GM21723 (cell line): ENCODE measurements at regions not wholly inside any gene's neighbourhood (a gene's known extent, or its start where the extent isn't known, plus 50 kb on each side); places are given as distances from the start of the nearest gene placed in this dataset.

ENCODE experiments used
- ATAC-seq: cut with Tn5 transposase; IDR thresholded peaks from one replicate; pipeline ENCODE4 v1.9.1; 2021; ENCODE audit warnings: mild to moderate bottlenecking, moderate library complexity; ENCODE audit not compliant: unreplicated experiment

DNA sequence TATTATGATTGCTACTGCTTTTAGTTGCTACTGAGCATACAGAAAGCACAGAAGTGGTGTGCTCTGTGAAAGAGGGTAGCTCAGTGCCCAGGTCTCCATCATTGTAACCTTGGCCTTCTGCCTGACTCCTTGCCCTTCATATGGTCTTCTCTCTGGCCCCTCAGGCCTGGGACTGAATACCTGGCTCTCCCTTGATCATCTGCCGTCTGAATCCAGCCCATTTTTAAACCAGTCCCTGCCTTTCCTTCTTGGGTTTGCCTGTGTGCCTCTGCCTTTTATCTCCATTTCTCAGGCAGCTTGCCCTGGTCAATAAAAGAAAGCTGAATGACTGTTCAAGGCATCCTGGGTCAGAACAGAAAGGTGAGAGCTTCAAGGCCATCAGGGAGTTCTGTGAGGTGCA lies 109.1 kb upstream of the ZNF438 start:
- no peak for ATAC-seq

DNA sequence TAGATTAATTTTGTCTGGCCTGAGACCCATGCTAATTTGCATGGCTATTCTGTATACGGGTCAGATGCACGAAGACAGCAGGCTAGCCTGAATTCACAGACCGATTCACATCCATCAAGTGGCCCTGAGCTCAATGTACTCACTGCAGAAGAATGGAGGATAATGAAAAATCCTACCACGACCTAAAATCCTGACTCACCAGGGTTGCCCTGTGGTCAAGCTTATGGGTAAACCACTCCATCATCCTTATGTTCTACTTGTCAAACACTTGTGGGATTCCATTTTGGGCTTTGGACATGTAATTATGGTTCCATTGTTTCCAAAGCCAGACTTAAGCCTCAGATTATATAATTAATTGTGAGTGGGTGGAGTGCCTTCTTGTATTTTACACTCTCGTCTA lies 110.4 kb upstream of the ZNF438 start:
- ATAC-seq, result no peak

DNA sequence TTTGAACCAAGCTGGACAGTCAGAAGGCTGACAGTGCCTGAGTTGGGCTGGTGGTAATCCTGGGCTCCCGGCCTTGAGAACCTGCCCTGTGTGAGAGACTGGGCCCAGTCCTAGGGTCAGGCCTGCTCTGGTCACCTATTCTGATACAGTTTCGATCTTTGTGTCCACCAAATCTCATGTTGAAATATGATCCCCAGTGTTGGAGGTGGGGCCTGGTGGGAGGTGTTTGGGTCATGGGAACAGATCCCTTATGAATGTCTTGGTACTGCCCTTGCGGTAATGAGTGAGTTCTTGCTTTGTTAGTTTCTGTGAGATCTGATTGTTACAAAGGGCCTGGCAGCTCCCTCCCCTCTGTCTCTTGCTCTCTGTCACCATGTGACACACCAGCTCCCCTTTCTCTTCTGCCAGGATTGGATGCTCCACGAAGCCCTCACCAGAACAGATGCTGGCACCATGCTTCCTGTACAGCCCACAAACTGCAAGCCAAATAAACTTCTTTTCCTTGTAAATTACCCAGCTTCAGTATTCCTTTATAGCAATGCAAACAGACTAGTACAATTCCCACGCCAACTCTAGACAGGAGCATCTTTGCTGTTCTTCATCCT lies 111.8 kb upstream of the ZNF438 start:
- no peak for ATAC-seq

DNA sequence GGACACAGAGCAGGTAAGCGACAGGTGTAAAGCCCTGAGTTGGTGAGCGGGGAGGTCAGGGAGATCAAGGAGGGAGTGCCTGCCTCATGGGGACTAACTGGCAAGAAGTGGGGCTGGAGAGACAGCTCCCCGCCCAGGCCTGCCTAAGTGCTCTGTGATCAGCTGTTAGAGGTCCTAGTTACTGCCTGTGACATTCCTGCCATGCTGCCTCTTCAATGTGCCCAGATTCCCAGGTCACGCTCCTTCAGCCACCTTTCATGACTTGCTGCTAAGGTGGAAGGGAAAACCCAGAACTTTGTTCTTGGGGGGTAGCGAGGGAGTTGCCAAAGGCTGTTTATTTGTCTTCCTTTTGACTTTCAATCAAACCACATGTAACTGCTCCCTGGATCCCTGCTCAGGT lies 114.3 kb upstream of the ZNF438 start:
- ATAC-seq, result no peak

DNA sequence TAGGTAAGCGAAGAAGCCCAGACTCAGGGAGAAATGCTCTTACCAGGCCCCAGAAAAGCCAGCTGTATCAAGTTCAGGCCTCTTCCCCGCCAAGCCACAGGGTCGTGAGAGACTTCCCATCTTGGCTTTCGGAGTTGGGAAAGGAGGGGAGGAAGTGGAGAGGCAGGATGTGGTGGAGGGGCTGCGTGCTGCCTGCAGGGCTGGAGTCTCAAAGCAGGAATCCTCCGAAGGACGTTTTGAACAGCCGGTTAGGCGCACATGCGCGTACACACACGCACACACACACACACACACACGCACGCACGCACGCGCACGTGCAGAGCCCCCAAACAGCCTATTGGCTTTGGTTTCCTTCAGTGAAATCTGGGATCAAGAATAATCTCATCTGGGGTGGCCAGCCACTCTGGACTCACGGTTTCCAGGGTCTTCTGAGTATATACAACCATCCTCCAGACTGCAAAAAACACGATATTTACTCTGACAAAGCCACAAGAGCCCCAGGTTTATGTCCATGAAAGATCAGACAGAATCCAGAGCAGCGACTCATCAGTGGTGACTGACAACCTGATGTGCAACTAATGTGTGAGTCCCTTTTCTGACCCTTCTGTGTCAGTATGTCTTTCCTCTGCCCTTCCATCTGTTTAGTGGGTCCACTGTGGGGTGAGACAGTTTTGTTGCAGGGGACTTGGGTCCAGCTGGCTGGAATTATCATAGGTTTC lies 115.0 kb upstream of the ZNF438 start:
- no peak for ATAC-seq

DNA sequence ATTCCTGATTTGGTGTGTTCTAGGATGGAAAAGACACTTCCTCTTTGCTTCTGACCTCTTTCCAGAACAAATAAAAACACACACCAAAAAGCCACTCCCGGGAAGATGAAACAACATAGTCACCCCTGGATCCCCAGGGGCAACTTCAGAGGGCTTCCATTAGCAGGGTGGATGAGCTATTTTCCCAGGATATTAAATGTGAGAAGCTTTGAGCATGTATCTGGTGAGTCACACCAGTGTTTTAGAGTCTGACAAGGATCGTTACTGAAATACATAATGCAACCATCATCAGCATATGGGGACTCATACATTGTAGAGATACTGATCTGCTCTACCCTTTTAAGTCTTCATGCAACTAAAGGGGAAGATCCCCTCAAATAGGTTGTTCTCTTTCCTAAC lies 115.5 kb upstream of the ZNF438 start:
- no peak for ATAC-seq

DNA sequence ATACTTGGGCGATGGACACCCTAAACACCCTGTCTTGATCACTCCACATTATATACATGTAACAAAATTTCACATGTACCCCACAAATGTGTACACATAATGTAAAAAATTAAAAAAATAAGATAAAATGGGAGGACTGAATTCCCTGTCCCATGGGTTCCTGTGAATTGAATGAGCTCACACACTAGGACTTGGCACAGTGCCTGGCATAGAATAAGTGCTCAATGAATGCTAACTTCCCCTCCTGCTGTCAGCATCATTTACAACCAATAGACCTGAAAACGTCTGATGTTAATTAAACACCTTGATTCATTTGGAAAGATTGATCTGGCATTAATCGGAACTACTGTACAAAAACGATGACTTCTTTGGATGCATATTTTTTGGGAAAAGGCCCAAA lies 117.3 kb upstream of the ZNF438 start:
- ATAC-seq, result no peak

DNA sequence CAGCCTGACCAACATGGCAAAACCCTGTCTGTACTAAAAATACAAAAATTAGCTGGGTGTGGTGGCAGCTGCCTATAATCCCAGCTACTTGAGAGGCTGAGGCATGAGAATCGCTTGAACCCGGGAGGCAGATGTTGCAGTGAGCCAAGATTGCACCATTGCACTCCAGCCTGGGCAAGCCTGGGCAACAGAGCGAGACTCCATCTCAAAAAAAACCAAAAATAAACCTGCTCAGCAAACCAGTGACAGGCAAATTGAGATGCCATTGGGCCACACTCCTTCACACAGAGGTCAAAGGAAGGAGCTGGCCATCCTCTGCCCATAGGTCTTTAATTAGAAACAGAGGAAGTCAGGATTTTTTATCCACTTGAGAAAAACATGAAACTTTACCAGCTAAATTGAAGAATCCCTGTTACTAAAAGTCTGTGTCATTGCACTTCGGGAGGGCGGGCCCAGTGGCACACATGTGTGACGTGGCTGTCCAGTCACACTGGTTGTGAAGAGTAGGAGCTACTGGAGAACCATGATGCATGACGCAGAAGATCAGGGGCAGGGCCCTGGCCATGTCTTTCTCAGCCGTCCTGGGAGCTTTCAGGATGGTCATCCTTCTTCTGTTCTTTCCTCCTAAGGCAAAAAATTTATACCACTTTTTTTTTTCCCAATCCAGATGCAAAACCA lies 118.3 kb upstream of the ZNF438 start:
- ATAC-seq, result no peak

DNA sequence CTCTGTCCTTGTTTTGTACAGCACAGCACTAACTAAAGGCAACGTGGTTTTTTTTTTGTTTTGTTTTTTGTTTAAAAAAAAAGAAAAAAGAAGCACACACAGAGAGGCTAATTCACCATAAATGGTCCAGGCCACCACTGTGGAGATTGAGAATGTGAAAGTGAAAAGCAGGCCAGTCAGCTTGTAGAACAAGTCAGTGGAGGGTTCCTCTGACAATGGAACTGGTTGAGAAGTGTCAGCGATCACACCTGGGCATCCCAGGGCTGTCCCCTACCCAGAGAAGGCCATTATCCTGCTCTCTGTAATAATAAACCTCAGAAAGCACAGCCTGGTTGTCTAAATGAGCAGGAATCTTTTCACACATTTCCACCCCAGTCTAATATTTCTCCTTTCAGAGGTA lies 119.6 kb upstream of the ZNF438 start:
- no peak for ATAC-seq

DNA sequence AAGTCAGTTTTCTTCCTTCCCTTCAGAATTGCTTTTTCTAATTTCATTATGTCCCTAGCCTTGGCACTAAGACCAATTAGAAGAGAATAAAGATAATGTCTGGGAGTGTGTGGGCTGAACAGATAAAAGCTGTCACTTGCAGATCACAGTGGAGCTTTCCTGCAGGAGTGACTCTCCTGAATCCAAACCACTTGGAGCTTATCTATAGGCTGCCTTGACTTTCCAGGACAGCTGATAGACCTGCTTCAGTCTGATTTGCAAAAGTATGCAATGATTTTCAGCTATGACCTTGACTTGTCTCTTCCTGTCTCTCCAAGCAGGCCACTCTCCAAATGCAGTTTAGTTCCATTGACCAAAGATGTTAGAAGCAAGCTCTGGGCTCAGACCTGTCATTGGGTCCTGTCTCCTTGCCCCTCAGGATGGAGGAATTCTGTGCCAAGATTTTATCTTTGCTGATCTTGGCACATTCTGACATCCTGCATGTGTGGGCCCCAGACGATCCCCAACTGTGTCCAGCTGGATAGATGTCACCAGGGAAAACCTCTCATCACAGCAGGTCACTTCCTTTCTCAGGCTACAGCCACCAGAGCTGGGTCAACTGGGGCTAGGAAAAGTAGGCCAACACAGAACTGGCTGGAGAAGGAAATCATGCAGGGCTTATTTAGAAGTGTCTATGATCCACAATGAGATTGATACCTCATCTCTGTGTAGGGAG lies 120.9 kb upstream of the ZNF438 start:
- no peak for ATAC-seq

DNA sequence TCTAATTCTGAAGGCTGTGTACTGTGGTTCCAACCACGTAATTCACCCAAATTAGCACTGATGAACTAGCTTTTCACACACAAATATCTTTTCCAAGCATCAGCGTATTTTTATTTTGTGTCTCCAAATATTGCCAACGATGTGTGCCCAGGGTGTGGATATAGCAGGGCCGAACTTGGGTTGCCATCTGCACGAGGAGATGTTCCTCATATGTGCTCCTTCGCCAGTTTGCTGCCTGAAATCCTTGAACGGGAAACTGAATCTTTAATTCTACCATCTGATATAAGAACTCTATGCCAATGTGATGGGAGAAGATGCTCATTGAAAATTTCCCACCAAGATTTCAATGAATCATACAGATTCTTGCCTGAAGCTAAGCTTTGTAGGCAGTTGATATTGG lies 121.5 kb upstream of the ZNF438 start:
- ATAC-seq, result no peak

DNA sequence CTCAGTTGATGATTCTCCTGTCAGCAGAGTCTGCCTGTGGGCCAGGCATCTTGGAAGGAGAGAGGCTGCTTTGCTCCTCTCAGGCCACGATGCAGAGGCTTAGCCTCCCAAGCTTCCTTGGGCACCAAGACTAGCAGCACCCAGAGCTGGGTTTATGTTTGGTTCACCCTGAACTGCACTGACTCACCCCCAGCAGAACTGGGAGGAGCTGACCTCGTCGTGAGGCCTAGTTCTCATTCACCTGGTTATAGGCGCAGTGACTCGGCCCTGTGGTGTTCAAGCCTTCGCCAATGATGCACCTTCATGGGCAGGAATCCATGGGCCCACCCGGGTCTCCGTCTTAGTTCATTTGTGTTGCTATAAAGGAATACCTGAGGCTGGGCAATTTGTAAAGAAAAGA lies 122.0 kb upstream of the ZNF438 start:
- no peak for ATAC-seq

DNA sequence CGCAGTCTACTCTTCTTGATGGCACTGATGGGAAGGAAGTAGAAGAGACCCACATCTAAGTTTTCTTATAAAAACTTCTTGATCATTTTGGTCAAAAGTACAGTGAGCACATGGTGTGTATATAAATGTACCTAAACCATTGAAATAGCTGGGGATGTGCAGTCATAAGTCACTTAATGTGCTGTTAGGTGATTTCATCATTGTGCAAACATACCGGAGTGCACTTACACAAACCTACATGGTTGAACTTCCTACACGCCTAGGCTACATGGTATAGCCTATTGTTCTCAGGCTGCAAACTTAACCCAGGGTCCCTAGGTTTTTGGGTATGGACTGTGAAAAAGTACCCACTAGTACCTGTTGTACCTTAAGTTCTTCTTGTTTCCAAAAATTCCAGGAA lies 123.3 kb upstream of the ZNF438 start:
- no peak for ATAC-seq

DNA sequence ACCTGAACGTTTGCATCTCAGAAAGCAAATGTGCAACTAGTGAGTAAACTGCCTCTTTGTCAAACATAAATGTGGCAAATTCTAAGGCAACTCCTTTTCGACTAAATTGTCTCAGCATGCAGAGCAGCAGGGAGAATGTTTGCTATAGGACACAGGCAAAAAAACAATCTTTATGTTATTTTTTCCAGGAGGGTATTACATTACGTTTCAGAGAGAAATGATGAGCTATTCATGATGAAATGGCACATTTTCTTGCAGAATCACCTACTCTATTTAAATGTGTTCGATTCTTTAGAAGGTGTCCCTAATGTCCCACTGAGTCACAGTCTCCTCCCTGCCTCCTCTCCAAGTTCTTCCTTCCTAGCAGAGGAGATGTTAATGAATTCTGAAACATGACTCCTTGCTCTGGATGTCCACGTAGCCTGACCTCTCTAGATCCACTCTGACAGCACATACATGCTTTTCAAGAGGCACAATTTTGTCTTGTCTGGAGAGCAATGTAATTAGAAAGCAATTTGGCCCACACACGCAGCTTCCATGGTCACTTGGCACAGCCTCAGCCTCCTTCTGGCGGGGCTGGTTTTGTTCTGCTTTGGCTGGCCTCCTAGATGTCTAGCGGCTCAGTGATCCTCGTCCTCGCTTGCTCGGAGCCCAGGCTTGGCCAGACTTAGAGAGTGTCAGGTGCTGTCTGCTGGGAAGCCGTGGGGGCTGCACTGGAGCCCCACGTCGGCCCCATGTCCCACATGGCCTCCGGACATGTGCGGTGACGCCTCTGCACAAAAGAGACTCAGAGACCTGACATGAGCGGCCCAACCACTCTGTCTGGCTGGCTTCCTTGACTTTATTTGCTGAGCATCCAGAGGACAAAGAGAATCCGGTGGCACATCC lies 125.7 kb upstream of the ZNF438 start:
- ATAC-seq, result no peak

DNA sequence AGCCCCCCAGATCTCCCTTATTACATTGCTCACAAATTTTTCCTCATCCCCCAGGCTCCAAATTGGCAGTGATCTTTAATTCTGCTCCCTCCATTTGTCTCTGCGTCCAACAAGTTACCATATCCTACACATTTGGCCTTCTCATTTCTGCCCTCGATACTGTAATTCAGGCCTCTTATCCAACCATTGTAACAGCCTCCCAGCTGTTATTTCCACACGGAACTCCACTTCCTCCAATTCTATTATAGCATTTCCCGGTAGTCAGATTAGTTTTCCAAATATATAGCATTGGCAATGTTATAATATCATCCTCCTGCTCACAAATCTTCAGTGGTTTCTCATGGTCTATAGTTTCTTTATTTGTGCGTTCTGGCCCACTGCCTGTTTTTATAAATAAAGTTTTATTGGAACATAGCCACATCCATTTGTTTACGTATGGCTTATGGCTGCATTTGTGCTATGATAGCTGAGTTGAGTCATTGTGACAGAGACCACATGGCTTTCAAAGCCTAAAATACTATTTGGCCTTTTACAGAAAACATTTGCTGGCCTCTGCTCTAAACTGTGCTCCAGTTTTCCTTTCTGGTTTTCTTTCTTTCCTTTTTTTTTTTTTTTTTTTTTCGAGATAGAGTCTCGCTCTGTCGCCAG lies 126.5 kb upstream of the ZNF438 start:
- no peak for ATAC-seq

DNA sequence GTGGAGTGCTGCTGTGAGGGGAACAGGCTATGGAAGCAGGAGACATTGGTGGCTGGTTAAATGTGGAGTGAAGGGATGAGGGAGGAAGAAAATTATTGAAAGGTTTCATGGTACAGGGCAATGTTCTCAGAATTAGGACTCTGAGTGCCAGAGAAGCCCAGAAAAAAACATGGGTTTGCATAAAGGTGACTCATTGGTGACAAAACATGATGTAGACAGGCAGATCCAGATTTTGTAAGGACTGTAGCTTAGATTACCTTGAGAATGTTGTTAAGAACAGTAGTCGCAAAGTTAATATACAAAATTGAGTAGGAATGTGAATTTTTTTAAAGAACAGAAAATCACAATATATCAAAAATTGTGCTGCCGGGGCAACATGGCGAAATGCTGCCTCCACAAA lies 134.9 kb upstream of the ZNF438 start:
- ATAC-seq, result no peak

DNA sequence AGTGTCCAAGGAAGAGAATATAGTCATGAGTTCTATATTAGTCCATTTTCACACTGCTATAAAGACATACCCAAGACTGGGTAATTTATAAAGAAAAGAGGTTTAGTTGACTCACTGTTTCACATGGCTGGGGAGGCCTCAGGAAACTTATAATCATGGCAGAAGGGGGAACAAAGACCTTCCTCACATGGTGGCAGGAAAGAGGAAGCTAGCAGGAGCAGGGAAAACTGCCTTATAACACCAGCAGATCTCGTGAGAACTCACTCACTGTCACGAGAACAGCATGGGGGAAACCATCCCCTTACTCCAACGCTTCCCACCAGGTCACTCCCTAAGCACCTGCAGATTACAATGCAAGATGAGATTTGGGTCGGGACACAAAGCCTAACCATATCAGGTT lies 139.0 kb upstream of the ZNF438 start:
- no peak for ATAC-seq

DNA sequence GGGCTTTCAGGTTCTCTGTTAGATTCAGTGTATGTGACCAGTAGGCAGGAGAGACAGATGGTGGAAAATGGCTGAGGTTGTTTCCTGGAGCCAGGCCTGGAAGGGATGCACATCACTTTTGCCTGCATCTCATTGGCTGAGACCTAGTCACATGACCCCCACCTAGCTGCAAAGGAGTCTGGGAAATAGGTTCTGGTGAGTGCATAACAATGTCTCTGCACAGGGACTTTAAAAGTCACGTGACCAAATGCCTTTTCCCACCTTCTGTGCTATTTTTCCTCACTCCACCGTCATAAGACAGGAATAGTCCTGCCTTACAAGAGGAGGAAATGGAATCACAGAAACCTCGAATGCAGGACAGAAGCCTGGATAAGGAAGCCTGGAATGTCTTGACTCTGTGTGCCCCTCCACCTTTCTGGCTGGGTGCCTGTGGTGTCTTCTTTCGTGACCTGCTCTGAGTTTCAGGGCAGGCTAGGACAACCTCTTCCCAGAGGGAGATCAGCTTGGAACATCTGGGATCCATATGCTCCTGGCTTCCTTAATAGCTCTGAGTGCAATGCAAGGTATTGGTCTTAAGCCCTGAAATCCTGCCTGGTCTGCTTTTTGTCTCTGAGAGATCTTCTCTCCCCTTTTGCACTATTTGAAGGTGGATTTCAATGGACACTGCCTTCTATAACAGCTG lies 139.9 kb upstream of the ZNF438 start:
- ATAC-seq, result no peak

DNA sequence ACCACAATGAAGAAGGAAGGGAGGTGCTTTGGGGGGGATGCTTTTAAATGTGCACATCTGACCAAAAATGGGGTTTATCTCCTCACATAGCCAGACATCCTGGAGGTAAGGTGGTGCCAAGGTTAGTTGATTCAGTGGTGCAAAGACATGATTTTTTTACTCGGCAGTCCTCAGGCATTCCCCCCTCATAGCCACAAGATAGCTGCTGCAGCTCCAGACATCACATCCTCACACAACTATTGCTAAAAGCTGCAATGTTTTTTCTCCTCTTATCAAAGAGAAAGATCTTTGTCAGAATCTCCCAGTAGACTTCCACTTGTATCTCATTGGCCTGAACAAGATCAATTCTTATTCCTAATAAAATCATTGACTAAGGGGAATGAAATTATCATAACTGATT lies 141.3 kb upstream of the ZNF438 start:
- no peak for ATAC-seq

DNA sequence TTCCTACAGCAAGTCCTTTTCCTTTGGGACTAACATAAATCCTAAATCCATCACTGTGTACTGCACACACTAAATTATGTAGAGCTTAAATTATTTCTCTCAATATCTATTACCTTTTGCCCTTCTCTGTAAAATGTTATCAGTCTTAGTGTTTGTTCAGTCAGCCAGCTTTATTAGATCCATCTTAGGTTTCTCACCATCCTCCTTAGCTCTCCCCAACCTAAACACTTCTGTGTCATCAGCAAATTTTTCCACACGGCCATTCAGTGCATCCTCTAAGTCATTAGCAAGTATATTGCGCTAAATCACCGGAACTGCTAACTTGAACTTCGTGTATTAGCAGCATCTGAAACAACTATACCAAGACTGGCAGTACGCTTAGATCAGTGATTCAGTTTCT lies 142.1 kb upstream of the ZNF438 start:
- no peak for ATAC-seq
